ENCODE measurements at regions not wholly inside any gene's neighbourhood (a gene's known extent, or its start where the extent isn't known, plus 50 kb on each side); places are given as distances from the start of the nearest gene placed in this dataset.

- no peak for DNase-seq
Observed at GRCh38 chr14:61847861-61848260, 85.6 kb downstream of the SNAPC1 start.

DNA sequence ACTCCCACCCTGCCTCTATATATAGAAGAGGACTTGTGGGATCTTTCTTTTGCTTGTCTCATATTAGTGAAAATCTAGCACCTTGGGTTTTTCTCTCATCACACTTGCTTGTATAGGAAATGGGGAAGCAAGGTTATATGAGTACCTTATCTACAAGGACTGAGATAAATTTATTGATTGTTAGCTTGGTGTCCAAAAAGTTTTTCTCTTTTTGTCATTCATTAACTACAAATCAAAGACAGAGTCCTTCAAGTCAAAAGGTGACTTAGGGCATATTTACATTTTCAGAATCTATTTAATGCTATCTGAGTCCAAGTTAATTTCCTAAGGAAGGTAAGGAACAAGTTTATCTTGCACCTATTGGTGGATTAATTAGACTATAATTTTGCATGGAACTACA is 92.7 kb downstream of the SNAPC1 start:
- no peak for DNase-seq

DNA sequence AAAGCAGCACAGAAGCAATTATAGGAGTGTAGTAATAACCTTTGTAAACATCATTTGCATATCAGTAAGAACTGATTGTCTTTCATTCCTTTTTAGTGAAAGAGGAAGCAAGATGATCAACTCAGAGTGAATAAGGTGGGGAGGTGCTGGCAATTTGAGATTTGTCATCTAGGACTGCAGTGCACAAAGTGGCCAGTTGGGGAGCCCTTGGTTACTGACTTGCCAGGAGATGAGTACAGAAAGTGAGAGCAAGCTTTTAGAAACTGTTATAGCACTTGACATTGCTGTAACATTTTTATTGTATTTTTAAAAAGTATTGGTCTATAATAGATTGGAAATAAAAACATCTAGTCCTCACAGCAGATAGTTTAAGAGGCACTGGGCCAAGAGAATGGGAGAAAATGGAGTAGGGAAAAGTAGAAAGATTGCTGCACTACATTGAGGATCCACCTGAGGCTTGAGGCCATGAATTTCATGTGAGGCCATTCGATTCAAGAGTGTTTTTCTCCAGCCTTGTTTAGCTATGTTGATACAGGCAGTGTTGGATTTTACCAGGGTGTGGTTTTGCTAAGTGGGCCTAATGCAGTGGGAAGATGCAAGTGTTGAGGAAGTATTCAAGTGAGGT is 98.2 kb downstream of the SNAPC1 start:
- peak; percentile 74 to 80 for DNase-seq

DNA sequence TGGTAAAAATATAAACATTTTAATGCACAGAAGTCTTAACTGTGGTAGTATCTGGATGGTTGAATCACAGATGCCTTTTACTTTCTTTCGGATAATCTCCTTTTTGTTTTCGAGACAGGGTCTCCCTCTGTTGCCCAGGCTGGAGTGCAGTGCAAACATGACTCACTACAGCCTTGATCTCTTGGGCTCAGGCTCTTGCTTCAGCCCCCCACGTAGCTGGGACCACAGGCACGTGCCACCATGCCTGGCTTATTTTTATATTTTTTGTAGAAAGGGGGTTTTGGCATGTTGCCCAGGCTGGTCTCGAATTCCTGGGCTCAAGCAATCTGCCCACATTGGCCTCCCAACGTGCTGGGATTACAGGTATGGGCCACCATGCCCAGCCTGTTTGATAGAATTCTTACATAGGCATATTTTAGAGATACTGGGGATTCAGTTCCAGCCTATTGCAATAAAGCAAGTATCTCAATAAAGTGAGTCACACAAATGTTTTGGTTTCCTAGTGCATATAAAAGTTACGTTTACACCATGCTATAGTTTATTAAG is 99.2 kb downstream of the SNAPC1 start:
- DNase-seq, result no peak

- DNase-seq, result no peak
Observed at GRCh38 chr14:61864329-61864898, 102.2 kb downstream of the SNAPC1 start.

DNA sequence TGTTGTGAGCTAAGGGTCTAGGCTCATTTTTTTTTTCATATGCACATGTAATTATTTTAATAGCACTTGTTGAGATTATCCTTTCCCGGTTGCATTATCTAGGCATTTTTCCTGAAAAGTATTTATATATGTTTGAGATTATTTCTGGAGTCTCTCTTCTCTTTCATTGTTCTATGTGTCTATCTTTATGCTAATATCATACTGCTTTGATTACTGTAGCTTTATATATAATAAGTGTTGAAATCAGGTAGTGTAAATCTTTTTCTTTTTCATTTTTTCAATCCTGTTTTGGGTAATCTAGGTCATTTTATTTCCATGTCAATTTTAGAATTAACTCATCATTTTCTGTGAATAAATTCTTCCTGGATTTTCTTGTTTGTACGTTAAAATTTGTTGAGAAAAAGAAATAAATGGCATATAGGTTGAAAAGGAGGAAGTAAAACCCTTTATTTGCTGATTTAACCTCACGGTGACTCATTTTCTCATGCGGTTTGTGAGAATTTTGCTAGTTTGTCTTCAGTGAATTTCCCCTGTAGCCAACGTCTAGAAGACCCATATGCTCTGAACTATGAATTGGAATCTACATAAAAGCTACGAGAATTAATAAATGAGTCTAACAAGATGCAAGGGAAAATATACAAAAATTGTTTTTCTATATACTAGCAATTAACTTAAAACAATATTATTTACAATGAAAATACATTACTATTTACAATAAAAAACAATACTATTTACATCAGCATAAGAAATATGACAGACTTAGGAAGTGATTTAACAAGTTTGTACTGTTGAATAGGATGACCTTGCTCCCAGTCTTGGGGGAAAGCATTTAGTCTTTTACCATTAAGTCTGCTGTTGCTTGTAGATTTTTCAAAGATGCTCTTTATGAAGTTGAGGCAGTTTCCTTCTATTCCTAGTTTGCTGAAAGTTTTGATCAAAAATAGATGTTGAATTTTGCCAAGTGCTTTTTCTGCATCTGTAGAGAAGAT is 105.0 kb downstream of the SNAPC1 start:
- DNase-seq, result no peak

DNA sequence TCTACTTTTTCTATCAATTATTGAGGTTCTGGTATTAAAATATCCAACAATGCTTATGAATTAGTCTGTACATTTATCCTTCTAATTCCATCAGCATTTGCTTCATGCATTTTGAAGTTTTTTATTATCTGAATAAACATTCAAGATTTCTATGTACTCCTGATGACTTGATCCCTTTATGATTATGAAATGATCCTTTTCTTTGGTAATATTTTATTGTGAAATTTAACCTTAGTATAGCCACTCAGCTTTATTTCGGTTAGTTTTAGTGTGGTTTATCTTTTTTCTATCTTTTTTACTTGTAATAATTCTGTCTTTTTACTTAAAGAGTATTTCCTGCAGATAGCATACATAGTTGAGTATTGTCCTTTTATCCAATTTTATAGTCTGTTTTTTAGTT is 106.6 kb downstream of the SNAPC1 start:
- no peak for DNase-seq

DNA sequence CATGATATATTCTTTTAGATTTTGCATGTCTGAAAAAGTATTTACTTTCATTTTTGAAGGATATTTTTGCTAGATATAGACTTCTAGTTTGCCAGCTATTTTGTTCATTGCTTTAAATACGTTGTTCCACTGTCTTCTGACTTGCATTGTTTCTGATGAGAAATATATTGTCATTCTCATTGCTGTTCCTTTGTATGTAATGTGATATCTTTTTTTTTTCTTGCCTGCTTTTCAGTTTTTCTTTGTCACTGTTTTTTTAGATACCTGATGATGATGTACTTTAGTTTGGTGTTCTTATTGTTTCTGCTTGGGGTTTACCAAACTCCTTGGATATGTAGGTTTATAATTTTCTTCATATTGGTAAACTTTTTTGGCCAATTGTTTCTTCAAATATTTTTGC is 107.9 kb downstream of the SNAPC1 start:
- DNase-seq, result no peak

DNA sequence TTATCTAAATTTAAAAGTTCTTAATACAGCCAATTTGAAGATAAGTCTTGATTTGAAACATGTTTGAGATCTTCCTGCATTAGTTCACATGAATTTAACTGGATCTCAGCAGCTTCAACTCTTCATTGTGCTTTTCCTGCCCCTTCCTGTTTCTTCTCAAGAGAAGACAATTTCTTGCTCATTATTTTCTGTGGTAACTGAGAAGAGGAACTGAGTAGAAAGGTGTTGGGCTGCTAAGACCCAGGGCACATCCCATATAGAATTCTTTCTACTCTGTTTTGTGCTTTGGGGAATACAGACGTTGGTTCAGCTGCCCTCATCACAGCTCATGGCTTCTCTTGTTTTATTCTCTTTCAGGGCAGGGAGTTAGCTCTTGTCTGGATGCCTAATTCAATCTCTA is 110.2 kb downstream of the SNAPC1 start:
- DNase-seq, result no peak

DNA sequence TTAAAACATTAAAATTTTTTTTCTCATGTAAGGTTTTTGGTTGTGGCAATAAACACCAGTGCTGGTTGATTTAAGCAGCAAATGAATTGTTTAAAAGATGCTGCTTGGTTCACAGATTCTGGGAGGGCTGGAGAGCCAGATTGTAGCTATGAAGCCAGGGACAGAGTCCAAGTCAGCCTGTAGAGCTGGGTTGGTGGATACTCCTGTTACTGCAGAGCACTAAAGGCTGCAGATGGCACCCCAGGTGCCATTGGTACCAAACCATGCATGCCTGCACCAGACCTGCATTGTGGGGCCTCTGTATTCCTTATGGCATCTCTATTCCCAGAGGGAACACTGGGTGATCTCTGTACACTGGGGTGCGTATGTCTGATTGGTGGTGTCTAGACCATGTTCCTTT is 113.3 kb downstream of the SNAPC1 start:
- no peak for DNase-seq

DNA sequence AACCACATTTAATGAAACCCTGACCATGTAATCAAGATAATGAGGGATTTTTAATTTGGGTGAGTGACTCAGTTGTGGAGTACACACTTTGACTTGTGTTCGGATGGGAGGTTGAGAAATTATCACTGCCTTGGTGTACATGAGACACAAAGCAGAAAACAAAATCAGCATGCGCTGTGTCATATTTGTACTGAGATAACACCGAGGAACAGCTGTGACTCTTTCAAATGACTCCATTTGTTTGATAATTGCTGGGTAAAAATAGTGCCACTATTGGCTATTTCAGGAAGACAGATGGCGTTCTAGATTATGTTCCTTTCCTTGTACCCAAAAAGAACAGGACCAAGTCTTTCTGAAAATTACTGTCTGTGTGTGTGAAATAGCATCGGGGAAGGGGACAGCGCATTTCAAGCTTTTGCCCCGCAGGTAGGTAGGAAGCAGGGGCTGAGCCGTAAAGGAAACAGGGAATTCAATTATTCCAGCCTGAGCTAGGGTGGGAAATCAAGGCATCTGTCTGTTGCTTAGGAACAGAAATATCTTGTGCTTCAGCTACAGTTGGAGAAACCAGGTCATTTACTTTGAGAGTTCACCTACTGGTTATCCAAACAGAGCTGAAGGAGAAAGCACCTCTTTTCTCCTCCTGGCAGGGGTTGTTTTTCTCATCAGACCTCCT is 114.3 kb downstream of the SNAPC1 start:
- no peak for DNase-seq

DNA sequence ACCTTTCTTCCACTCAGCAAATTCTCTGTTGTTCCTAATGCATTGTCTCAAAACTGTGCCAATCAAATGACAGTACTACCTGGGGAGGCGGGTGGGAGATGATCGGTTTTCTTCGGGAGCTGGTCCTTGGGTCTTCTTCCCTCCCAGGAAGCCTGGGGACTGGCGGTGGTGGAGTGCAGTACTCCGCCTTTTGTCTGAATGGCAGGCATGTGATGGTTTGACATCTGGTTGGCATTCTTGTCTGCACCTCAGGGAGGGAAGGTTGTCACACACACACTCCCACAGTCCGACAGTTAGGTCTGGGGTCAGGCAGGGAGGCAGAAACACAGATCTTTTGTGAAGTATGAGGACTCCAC is 114.8 kb downstream of the SNAPC1 start:
- no peak for DNase-seq

DNA sequence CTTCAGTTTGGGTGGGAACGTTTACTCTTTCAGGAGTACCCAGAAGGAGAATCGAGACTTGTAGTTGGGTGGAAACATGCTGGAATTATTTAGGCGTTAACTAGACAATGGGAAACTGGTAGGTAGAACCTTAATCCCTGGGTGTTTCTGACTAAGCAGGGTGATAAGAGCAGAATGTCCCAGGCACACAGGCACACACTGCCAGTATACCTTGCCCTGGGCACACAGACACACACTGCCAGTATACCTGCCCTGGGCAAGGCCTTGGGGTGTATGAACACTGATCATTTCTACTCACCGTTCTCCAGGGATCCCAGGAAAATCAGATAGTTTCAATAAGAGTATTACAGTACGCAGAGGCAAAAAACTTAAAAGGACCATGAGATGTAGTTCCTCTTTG is 115.5 kb downstream of the SNAPC1 start:
- no peak for DNase-seq

DNA sequence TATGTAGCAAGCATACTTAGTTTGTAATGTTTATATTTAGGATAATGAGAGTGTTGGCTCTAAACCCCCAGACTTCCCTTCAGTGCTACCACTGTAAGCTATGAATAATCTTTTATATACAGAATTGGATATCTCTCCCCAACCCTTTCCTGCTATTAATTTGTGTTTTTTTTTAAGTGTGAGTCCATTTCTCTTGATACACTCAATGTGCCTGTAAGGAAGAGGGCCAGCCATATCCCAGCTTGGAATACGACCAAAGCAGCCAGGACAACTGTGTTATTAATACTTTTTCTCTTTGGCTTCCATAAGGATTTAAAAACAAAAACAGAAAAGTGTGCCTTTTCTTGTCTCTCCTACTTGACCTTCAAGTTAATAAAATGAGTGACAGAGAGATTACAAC is 116.7 kb downstream of the SNAPC1 start:
- DNase-seq, result no peak

- DNase-seq, result no peak
Observed at GRCh38 chr14:61881046-61881445, 118.8 kb downstream of the SNAPC1 start.

DNA sequence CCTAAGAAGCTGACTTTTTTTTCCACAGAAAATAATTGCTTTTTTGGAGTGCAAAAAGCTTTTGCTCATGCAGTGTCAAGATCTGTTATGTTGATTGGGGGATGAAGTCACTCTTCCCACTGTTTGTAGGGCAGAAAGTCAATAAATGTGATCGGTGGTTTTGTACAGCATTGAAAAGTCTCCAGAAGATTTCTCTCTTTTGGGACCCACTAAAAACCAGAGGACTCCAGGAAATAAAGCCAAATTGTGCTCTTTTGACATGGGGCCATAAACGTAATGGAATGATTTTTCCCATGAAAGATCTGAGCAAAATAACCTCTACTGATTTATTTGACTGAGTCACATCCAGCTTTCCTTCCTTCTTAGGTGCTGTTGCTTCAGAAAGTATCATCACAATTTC is 122.5 kb downstream of the SNAPC1 start:
- no peak for DNase-seq

GRCh38 chr14:61885203-61885961 is 123.2 kb downstream of the SNAPC1 start:
- DNase-seq, result no peak

- no peak for DNase-seq
Observed at GRCh38 chr14:61887628-61888027, 125.4 kb downstream of the SNAPC1 start.

GRCh38 chr14:61889914-61890351 is 127.7 kb downstream of the SNAPC1 start:
- peak; percentile 17 to 21 for DNase-seq

DNA sequence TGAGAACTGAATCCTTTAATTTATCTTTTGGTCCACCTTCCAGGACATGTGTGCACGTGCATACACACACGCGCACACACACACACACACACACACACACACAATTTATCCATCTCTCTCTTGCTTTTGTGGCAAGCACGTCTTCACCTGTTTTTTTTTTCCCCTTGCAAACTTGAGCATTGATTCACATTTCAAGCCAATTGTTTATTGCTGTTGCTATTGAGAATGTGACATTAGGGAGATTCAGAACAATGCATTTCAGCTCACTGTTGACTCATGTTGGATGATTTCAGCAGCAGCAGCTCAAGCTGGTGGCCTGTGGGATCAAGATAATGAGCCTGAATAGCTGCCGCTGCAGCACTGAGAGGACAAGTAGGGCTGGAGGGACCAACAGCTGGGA is 128.9 kb downstream of the SNAPC1 start:
- no peak for DNase-seq

GRCh38 chr14:61891810-61892209 is 129.6 kb downstream of the SNAPC1 start:
- no peak for DNase-seq

GRCh38 chr14:61893371-61893940 is 131.2 kb downstream of the SNAPC1 start:
- no peak for DNase-seq
